ENCODE measurements at regions not wholly inside any gene's neighbourhood (a gene's known extent, or its start where the extent isn't known, plus 50 kb on each side); places are given as distances from the start of the nearest gene placed in this dataset.
A peak's percentile ranks its signal among the peaks of the same experiment; 100 is the strongest.

GRCh38 chr1:223445402-223445801, 52.2 kb downstream of the CCDC185 start:
- no peak for DNase-seq

- no peak for DNase-seq
Measured at GRCh38 chr1:223453902-223454301, 60.7 kb downstream of the CCDC185 start.

DNA sequence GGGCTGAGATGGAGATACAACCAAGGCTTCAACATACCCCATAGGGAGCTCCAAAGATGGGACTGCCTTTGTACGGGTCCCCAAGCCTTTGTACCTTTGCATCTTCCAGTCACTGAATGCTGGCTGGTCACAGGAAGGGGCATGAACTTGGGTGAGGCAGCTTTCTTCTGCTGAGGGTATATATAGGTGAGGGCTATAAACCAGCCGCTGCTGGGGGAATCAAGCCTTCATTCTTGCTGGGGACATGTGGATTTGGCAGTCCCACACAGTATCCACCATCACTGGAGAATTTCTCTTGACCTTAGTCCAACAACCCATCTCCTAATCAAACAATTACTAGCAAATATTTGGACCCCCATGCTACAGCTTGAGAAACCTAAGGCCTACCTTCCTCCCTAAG, 61.7 kb downstream of the CCDC185 start:
- DNase-seq = no peak

DNA sequence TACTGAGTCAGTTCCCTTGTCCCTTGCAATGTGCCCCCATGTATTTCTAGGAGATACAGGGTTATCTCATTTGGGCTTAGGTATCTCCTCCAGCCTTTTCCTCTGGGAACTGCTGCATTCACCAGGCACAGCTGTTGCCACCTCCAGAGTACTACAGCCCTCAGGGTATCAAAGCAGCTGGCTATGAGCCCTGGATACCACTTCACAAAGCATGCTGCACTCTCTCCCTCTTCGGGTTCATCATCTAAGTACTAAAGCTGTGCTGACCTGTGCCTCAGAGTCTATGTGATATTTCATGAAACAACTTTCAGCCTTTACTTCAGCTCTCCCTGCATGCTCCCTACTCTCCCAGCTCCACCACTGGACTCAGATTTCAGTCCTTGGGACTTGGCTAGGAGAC, 62.3 kb downstream of the CCDC185 start:
- no peak for DNase-seq

DNA sequence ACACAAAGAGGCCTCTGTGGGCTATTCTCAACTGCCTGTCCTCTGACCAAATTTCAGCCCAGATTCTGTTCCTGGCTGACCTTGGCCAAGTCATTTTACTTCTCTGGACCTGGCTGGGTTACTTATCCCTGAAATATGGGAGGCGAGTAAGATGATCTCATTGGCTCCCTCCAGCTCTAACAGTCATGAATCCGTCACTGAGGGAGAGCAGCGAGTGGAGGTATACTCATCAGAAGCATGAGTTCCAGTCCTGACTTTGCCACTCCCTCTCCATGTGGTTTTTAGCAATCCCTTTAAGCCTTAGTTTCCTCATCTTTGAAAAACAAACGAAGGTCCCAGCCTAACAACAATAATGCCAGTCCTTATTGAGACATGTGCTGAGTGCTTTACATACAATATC, 63.5 kb downstream of the CCDC185 start:
- DNase-seq = no peak

GRCh38 chr1:223460566-223461189, 67.5 kb downstream of the CCDC185 start:
- no peak for DNase-seq

GRCh38 chr1:223462047-223462630, 68.9 kb downstream of the CCDC185 start:
- no peak for DNase-seq

- DNase-seq = no peak
Measured at GRCh38 chr1:223462866-223463404, 69.7 kb downstream of the CCDC185 start.

GRCh38 chr1:223466151-223466550, 72.9 kb downstream of the CCDC185 start:
- no peak for DNase-seq

DNA sequence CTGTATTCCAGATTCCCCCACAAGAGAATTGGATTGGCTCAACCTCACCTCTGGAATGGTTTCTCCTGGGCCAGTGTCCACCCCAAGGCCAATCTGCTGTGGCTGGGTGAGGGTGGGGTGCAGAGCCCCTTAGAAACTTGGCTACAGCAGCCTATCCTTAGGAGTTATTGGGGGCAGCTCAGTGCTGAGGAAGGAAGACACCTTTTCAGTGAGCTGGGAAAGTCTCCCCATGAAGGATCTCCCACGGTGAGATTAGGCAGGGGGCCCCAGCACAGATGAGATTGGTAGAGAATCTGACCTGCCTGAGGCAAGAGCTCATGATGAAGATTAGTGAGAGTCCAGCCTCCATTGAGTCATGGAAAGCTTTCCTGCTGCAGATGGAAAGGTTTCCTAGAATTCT, 78.4 kb downstream of the CCDC185 start:
- DNase-seq = no peak

DNA sequence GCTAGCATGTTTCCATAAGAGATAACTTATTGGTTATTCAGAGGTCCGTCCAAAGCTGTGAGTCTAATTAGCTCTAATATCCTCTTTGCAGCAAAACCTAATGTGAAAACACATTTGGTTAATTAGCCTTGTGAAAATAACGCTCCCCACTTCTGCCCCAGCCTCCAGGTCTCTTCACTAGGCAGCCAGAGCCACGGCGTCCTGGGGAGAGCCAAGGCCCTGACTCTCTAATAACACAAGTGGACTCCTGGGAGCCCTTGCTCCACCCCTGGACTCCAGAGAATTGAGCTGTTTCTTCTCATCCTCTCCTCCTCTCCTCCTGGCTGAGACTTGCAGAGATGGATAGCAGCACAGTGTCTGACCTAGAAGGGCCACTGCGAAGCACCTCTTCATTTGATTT, 78.8 kb downstream of the CCDC185 start:
- no peak for DNase-seq

GRCh38 chr1:223473601-223474344, 80.6 kb downstream of the CCDC185 start:
- DNase-seq = no peak

DNA sequence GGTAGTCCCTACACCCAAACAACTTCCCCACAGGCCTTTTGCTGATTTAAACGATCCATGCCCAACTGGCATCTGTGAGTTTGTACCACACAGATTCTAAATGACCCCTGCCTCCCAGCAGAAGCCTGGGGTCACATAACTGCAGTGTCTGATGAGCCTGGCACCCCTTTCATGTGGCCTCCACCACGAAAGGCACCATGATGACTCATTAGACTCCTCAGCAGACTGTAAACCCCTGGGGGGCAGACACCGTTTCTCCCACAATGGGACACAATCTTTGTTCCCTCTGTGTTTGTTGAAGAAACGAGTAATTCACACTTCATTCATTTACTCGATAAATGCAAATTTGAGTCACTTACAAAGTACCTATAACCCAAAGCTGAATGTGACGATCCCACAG, 81.6 kb downstream of the CCDC185 start:
- DNase-seq = no peak

DNA sequence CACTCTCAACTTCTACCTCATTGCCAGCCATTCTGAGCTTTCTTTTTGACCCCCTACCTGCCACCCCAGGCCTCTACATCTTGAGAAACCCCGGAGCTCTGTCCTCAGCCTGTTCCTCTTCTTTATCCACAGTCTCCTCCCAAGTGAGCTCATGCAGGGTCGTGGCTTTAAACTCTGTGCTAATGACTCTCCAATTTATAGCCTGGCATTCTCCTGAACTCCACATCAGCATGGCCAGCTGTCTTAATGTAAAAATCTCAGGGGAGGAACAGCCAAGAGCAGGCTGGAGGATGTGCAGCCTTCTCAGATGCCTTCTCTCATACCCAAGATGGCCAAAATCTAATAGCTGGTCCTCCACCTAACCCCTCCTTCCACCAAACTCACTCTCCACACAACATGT, 84.2 kb downstream of the CCDC185 start:
- no peak for DNase-seq

- no peak for DNase-seq
Measured at GRCh38 chr1:223478606-223479005, 85.4 kb downstream of the CCDC185 start.

- no peak for DNase-seq
Measured at GRCh38 chr1:223479261-223479660, 86.0 kb downstream of the CCDC185 start.

GRCh38 chr1:223479718-223480425, 86.7 kb downstream of the CCDC185 start:
- peak; percentile 46 for DNase-seq

DNA sequence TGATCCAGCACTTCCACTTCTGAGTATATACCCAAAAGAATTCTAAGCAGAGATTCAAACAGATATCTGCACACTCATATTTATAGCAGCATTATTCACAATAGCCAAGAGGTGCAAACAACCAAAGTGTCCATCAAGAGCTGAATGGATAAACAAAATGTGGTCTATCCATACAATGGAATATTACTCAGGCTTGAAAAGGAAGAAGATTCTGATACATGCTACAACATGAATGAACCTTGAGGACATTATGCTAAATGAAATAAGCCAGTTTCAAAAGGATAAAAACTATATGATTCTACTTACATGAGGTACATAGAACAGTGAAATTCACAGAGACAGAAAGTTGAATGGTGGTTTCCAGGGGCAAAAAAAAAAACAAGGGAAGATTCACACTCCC, 88.9 kb downstream of the CCDC185 start:
- no peak for DNase-seq

GRCh38 chr1:223482766-223483165, 89.6 kb downstream of the CCDC185 start:
- no peak for DNase-seq

- DNase-seq = no peak
Measured at GRCh38 chr1:223483511-223483910, 90.3 kb downstream of the CCDC185 start.

GRCh38 chr1:223486366-223486765, 93.2 kb downstream of the CCDC185 start:
- no peak for DNase-seq

GRCh38 chr1:223486932-223487886, 94.0 kb downstream of the CCDC185 start:
- DNase-seq = no peak

Measured in NCI-H2029 (cell line).